WERI-Rb-1 (cell line): ENCODE measurements at regions not wholly inside any gene's neighbourhood (a gene's known extent, or its start where the extent isn't known, plus 50 kb on each side); places are given as distances from the start of the nearest gene placed in this dataset.

Source experiments
- DNase-seq: peaks from one replicate; pipeline ENCODE4 v3.0.0-alpha.2; 2020
- H3K27ac ChIP-seq: fragments of 250-450 bp; sonication (Bioruptor Pico); 2 replicates; pipeline ENCODE4 v1.5.1; 2020; ENCODE audit warnings: mild to moderate bottlenecking, moderate library complexity
- H3K27me3 ChIP-seq: fragments of 250-450 bp; sonication (Bioruptor Pico); 2 replicates; pipeline ENCODE4 v1.5.1; 2021; ENCODE audit warnings: mild to moderate bottlenecking, low read depth, moderate library complexity; ENCODE audit not compliant: insufficient read depth, severe bottlenecking
- H3K36me3 ChIP-seq: fragments of 250-450 bp; sonication (Bioruptor Pico); 2 replicates; pipeline ENCODE4 v1.5.1; 2020; ENCODE audit warnings: mild to moderate bottlenecking, moderate library complexity
- H3K4me3 ChIP-seq: 2 replicates; pipeline ENCODE4 v1.5.1; 2011; ENCODE audit warnings: low read depth, mild to moderate bottlenecking, control low read depth, low read length
- H3K9me3 ChIP-seq: fragments of 250-450 bp; sonication (Bioruptor Pico); 2 replicates; pipeline ENCODE4 v1.5.1; 2021; ENCODE audit warnings: mild to moderate bottlenecking, moderate library complexity; ENCODE audit not compliant: severe bottlenecking
- CTCF ChIP-seq: IDR thresholded peaks from 2 replicates; pipeline ENCODE4 v1.5.1; 2011; ENCODE audit warnings: low read depth, mild to moderate bottlenecking, control low read depth, inconsistent platforms, low read length

GRCh38 chr2:126785862-126786261 is 112.8 kb upstream of the TEX51 start:
- Histone ChIP-seq H3K9me3 (no peaks in the 10 kb centered on the region), H3K27ac (no peak overlapping the region), H3K4me3 (no peak overlapping the region), H3K27me3 (peaks cover 26% of the 10 kb centered on the region), H3K36me3 (no peaks in the 10 kb centered on the region)
- no peak for DNase-seq
- no peak for TF ChIP-seq CTCF

GRCh38 chr2:126786765-126787164 is 111.9 kb upstream of the TEX51 start:
- DNase-seq, result no peak
- TF ChIP-seq CTCF, result no peak
- H3K27me3 ChIP-seq, result peaks cover 30% of the 10 kb centered on the region

GRCh38 chr2:126787289-126787688 is 111.4 kb upstream of the TEX51 start:
- no peak overlapping the region for H3K4me3 ChIP-seq
- peaks cover 31% of the 10 kb centered on the region for H3K27me3 ChIP-seq
- no peak overlapping the region for H3K27ac ChIP-seq
- no peaks in the 10 kb centered on the region for H3K36me3 ChIP-seq
- H3K9me3 ChIP-seq, result no peaks in the 10 kb centered on the region
- TF ChIP-seq CTCF, result no peak
- no peak for DNase-seq

More at GRCh38 chr2:126786765-126787164, 111.9 kb upstream of the TEX51 start:
- no peak overlapping the region for H3K27ac ChIP-seq
- no peaks in the 10 kb centered on the region for H3K9me3 ChIP-seq
- H3K36me3 ChIP-seq, result no peaks in the 10 kb centered on the region
- no peak overlapping the region for H3K4me3 ChIP-seq

DNA sequence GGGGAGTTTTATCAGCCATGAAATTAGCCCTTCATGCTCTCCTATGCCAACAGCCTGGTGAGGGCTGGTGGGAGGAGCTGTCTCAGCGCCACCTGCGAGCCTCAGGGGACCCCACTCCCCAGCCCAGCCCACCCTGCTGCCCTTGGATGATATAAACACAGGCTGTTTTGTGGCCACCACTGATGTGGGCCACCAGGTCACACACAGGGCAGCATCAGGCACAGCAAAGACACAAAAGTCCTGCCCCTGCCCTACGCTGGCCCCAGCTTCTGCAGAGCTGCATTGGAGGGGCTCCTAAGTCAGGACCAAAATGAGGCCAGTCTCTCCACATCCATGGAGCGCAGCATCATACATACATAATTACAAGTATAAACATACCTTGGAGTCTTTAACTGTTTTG is 110.6 kb upstream of the TEX51 start:
- no peaks in the 10 kb centered on the region for H3K9me3 ChIP-seq
- TF ChIP-seq CTCF, result no peak
- H3K4me3 ChIP-seq, result no peak overlapping the region
- DNase-seq, result no peak
- no peaks in the 10 kb centered on the region for H3K36me3 ChIP-seq
- H3K27ac ChIP-seq, result no peak overlapping the region
- H3K27me3 ChIP-seq, result peaks cover 30% of the 10 kb centered on the region

DNA sequence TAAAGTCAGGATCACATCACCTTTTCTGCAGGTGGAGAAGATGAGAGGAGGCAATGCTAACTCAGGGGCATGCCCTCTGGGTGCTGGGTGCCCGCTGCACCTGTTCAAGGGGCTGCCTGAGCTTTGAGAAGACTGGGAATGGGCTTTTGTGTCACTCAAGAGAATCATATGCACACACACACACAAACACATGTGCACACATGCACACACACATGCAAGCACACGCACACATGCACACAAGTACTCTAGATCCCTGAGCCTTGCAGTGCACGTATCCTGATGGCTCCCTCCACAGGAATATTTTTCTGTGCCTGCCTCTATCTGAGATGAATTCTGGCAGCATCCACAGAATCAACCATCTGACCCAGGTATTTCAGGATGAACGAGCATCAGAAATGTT is 110.0 kb upstream of the TEX51 start:
- no peak for DNase-seq
- peaks cover 35% of the 10 kb centered on the region for H3K27me3 ChIP-seq
- no peak for TF ChIP-seq CTCF
- H3K9me3 ChIP-seq, result no peaks in the 10 kb centered on the region
- H3K27ac ChIP-seq, result no peak overlapping the region
- no peaks in the 10 kb centered on the region for H3K36me3 ChIP-seq
- no peak overlapping the region for H3K4me3 ChIP-seq

GRCh38 chr2:126790987-126791780 is 107.5 kb upstream of the TEX51 start:
- H3K27me3 ChIP-seq, result peaks cover 40% of the 10 kb centered on the region
- no peaks in the 10 kb centered on the region for H3K9me3 ChIP-seq
- no peak overlapping the region for H3K4me3 ChIP-seq
- no peak for TF ChIP-seq CTCF
- DNase-seq, result no peak
- no peak overlapping the region for H3K27ac ChIP-seq
- no peaks in the 10 kb centered on the region for H3K36me3 ChIP-seq
